Smooth muscle cell (in vitro differentiated cells): ENCODE measurements at regions not wholly inside any gene's neighbourhood (a gene's known extent, or its start where the extent isn't known, plus 50 kb on each side); places are given as distances from the start of the nearest gene placed in this dataset.

Experiments used
- DNase-seq: peaks from one replicate; lab custom pipeline; 2025; ENCODE audit not compliant: unreplicated experiment; lab: John Stamatoyannopoulos, UW
- H2AFZ ChIP-seq: fragments of 200-600 bp; sonication (generic); 2 replicates; pipeline ENCODE4 v1.6.0; 2016; ENCODE audit warnings: antibody characterized with exemption, low read depth, mild to moderate bottlenecking
- H3F3A ChIP-seq: fragments of 200-600 bp; sonication (generic); 2 replicates; pipeline ENCODE4 v1.6.0; 2017; ENCODE audit warnings: antibody characterized with exemption, low read depth
- H3K27ac ChIP-seq: fragments of 200-600 bp; sonication (generic); 2 replicates; pipeline ENCODE4 v1.5.1; 2016; ENCODE audit warnings: low read depth, mild to moderate bottlenecking
- H3K27me3 ChIP-seq: fragments of 200-600 bp; sonication (generic); 2 replicates; pipeline ENCODE4 v1.6.1; 2016; ENCODE audit warnings: low read depth, mild to moderate bottlenecking
- H3K36me3 ChIP-seq: fragments of 200-600 bp; sonication (generic); 2 replicates; pipeline ENCODE4 v1.5.1; 2016; ENCODE audit warnings: low read depth
- H3K4me1 ChIP-seq: fragments of 200-600 bp; sonication (generic); 2 replicates; pipeline ENCODE4 v1.5.1; 2016; ENCODE audit warnings: low read depth
- H3K4me2 ChIP-seq: fragments of 200-600 bp; sonication (generic); 2 replicates; pipeline ENCODE4 v1.6.0; 2016; ENCODE audit warnings: mild to moderate bottlenecking
- H3K4me3 ChIP-seq: fragments of 200-600 bp; sonication (generic); 2 replicates; pipeline ENCODE4 v1.5.1; 2016; ENCODE audit warnings: mild to moderate bottlenecking
- H3K79me2 ChIP-seq: fragments of 200-600 bp; sonication (generic); 2 replicates; pipeline ENCODE4 v1.6.0; 2016; ENCODE audit warnings: low read depth, mild to moderate bottlenecking
- H3K9ac ChIP-seq: fragments of 200-600 bp; sonication (generic); 2 replicates; pipeline ENCODE4 v1.6.0; 2016; ENCODE audit warnings: low read depth
- H3K9me3 ChIP-seq: fragments of 200-600 bp; sonication (generic); replicated peaks from 2 replicates; pipeline ENCODE4 v1.5.1; 2016; ENCODE audit warnings: low read depth
- H4K20me1 ChIP-seq: fragments of 200-600 bp; sonication (generic); 2 replicates; pipeline ENCODE4 v1.6.0; 2016; ENCODE audit warnings: low read depth
- WGBS: methylation state at CpG from one replicate; pipeline ENCODE4 v1.1.7; 2016; ENCODE audit warnings: low lambda C conversion rate; 5-methylcytosine and 5-hydroxymethylcytosine counted together
- TF ChIP-seq, protein P1 (sequence below): fragments of 200-600 bp; sonication (generic); IDR thresholded peaks from 2 replicates; pipeline ENCODE4 v1.5.1; 2017; ENCODE audit warnings: borderline replicate concordance, mild to moderate bottlenecking, antibody characterized with exemption; ENCODE audit not compliant: insufficient read depth, poor library complexity, severe bottlenecking

DNA sequence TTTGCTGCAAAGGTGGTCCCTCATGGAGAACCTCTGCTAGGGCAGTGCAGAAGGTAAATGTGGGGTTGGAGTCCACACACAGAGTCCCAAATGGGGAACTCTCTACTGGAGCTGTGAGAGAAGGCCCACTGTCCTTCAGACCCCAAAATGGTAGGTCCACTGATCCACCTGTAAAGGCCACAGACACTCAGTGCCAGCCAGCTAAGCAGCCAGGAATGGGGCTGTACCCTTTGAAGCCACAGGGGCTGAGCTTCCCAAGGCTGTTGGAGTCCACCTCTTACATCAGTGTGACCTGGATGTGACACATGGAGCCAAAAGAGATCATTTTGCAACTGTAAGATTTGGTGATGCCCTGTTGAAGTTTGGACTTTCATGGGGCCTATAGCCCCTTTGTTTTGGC is 252.4 kb upstream of the GULP1 start:
- no peak overlapping the region for H3K27ac ChIP-seq
- no peak overlapping the region for H3K4me3 ChIP-seq
- H3F3A ChIP-seq, result no peaks in the 10 kb centered on the region
- H3K4me2 ChIP-seq, result no peak overlapping the region
- H3K4me1 ChIP-seq, result peaks cover 5% of the 10 kb centered on the region
- H3K36me3 ChIP-seq, result no peaks in the 10 kb centered on the region
- H2AFZ ChIP-seq, result no peak overlapping the region
- no peak overlapping the region for H3K9ac ChIP-seq
- TF ChIP-seq, protein P1, sequence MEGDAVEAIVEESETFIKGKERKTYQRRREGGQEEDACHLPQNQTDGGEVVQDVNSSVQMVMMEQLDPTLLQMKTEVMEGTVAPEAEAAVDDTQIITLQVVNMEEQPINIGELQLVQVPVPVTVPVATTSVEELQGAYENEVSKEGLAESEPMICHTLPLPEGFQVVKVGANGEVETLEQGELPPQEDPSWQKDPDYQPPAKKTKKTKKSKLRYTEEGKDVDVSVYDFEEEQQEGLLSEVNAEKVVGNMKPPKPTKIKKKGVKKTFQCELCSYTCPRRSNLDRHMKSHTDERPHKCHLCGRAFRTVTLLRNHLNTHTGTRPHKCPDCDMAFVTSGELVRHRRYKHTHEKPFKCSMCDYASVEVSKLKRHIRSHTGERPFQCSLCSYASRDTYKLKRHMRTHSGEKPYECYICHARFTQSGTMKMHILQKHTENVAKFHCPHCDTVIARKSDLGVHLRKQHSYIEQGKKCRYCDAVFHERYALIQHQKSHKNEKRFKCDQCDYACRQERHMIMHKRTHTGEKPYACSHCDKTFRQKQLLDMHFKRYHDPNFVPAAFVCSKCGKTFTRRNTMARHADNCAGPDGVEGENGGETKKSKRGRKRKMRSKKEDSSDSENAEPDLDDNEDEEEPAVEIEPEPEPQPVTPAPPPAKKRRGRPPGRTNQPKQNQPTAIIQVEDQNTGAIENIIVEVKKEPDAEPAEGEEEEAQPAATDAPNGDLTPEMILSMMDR, result no peak
- no peak for DNase-seq
- H3K79me2 ChIP-seq, result no peaks in the 10 kb centered on the region
- no peaks in the 10 kb centered on the region for H4K20me1 ChIP-seq
- no peaks in the 10 kb centered on the region for H3K9me3 ChIP-seq
- H3K27me3 ChIP-seq, result peaks cover 11% of the 10 kb centered on the region

GRCh38 chr2:188042412-188042811 is 249.3 kb upstream of the GULP1 start:
- Histone ChIP-seq H3K4me1 (no peaks in the 10 kb centered on the region), H3F3A (no peaks in the 10 kb centered on the region), H3K36me3 (no peaks in the 10 kb centered on the region), H3K9ac (no peak overlapping the region), H3K9me3 (no peaks in the 10 kb centered on the region), H3K4me3 (no peak overlapping the region), H3K27ac (no peak overlapping the region), H3K4me2 (no peak overlapping the region), H3K27me3 (no peaks in the 10 kb centered on the region), H3K79me2 (no peaks in the 10 kb centered on the region), H4K20me1 (no peaks in the 10 kb centered on the region), H2AFZ (peak overlapping the region; percentile 68)
- DNase-seq, result no peak
- TF ChIP-seq, protein P1, result no peak

- Histone ChIP-seq H3F3A (no peaks in the 10 kb centered on the region), H3K9me3 (no peaks in the 10 kb centered on the region), H3K27ac (no peak overlapping the region), H3K4me3 (no peak overlapping the region), H3K36me3 (no peaks in the 10 kb centered on the region), H3K9ac (no peak overlapping the region), H3K4me1 (no peaks in the 10 kb centered on the region), H2AFZ (no peak overlapping the region), H3K27me3 (no peaks in the 10 kb centered on the region), H3K4me2 (no peak overlapping the region), H4K20me1 (no peaks in the 10 kb centered on the region), H3K79me2 (no peaks in the 10 kb centered on the region)
- TF ChIP-seq, protein P1, result no peak
- no peak for DNase-seq
These were observed 246.7 kb upstream of the GULP1 start for GRCh38 chr2:188045016-188045415.

DNA sequence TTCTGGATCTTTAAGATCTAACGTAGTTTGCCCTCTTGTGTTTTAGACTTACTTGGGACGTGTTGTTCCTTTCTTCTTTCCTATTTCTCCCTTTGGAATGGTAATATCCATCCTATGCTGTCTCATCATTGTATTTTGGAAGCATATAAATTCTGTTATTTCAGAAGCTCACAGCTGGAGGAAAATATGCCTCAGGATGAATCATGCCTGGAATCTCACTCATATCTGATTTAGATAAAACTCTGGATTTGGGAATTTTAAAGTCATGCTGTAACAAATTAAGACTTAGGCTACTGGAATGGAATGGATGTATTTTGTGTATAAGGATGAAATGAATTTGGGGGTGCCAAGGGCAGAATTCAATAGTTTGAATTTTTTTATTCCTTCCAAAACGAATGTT is 245.2 kb upstream of the GULP1 start:
- DNase-seq, result no peak
- no peak overlapping the region for H3K27ac ChIP-seq
- H3K4me1 ChIP-seq, result no peaks in the 10 kb centered on the region
- H3K9ac ChIP-seq, result no peak overlapping the region
- H3K9me3 ChIP-seq, result no peaks in the 10 kb centered on the region
- no peaks in the 10 kb centered on the region for H3K79me2 ChIP-seq
- WGBS, result 98% methylated on average over 3 of the region's 3 CpGs
- H3K27me3 ChIP-seq, result no peaks in the 10 kb centered on the region
- H3K36me3 ChIP-seq, result no peaks in the 10 kb centered on the region
- H3K4me3 ChIP-seq, result no peak overlapping the region
- H3F3A ChIP-seq, result no peaks in the 10 kb centered on the region
- H4K20me1 ChIP-seq, result no peaks in the 10 kb centered on the region
- TF ChIP-seq, protein P1, result no peak
- H2AFZ ChIP-seq, result no peak overlapping the region
- H3K4me2 ChIP-seq, result no peak overlapping the region
